ENCODE measurements at regions not wholly inside any gene's neighbourhood (a gene's known extent, or its start where the extent isn't known, plus 50 kb on each side); places are given as distances from the start of the nearest gene placed in this dataset.

- Histone ChIP-seq H3K9ac (no peak overlapping the region), H3K4me2 (no peak overlapping the region), H3K79me2 (ENCODE audit: insufficient read depth) (no peaks in the 10 kb centered on the region), H2AFZ (ENCODE audit: low read depth) (no peak overlapping the region), H3K27me3 (ENCODE audit: insufficient read depth) (peaks cover 6% of the 10 kb centered on the region; the same call in 1 of the 2 replicates), H3F3A (replicated peaks; ENCODE audit: insufficient read depth) (peaks cover 11% of the 10 kb centered on the region), H3K9me3 (no peaks in the 10 kb centered on the region), H3K4me3 (ENCODE audit: low read depth in 2 of 2, low read length in 1 of 2) (no peak overlapping the region), H3K4me1 (ENCODE audit: control insufficient read depth in 1 of 2, insufficient read depth in 2 of 2, low read depth in 1 of 2, low read length in 1 of 2) (peaks cover 9 to 56% of the 10 kb centered on the region in 2 experiments; a peak in 3 of 4 replicates), H3K9me2 (no peaks in the 10 kb centered on the region), H3K36me3 (replicated peaks in 1 of 2; ENCODE audit: control insufficient read depth in 1 of 2, insufficient read depth in 2 of 2, low read length in 1 of 2) (no peaks in the 10 kb centered on the region), H4K20me1 (ENCODE audit: insufficient read depth) (no peaks in the 10 kb centered on the region), H3K27ac (ENCODE audit: low read depth in 2 of 2, low read length in 1 of 2) (peak overlapping the region in 1 of 2 experiments; percentile 71; a peak in 2 of 4 replicates)
- WGBS (ENCODE audit: low lambda C conversion rate) = 84% methylated on average over 6 of the region's 6 CpGs
- TF ChIP-seq JUND (IDR thresholded peaks at IDR 0.05) (no peak), GATA2 (CRISPR knock-in tag; IDR thresholded peaks at IDR 0.05) (no peak), EZH2phosphoT487 (IDR thresholded peaks at IDR 0.05; ENCODE audit: borderline replicate concordance, low read depth) (no peak), MEF2A (IDR thresholded peaks at IDR 0.05; ENCODE audit: borderline replicate concordance, low read depth) (no peak), SIN3A (IDR thresholded peaks at IDR 0.05; ENCODE audit: borderline replicate concordance, low read depth, low read length) (no peak), POLR2AphosphoS5 (IDR thresholded peaks at IDR 0.05; ENCODE audit: low read depth, low read length) (no peak), ZBTB33 (IDR thresholded peaks at IDR 0.05; ENCODE audit: borderline replicate concordance, low read depth) (no peak), TEAD4 (IDR thresholded peaks at IDR 0.05; ENCODE audit: borderline replicate concordance, insufficient read depth) (no peak), NRF1 (IDR thresholded peaks at IDR 0.05; ENCODE audit: low read depth, low read length) (no peak), CHD2 (IDR thresholded peaks at IDR 0.05; ENCODE audit: low read length, partially characterized antibody) (no peak), MAX (IDR thresholded peaks at IDR 0.05; ENCODE audit: low read depth) (no peak), TCF12 (IDR thresholded peaks at IDR 0.05) (no peak), YY1 (IDR thresholded peaks at IDR 0.05; ENCODE audit: low read depth) (no peak)
- TF ChIP-seq, protein P1, sequence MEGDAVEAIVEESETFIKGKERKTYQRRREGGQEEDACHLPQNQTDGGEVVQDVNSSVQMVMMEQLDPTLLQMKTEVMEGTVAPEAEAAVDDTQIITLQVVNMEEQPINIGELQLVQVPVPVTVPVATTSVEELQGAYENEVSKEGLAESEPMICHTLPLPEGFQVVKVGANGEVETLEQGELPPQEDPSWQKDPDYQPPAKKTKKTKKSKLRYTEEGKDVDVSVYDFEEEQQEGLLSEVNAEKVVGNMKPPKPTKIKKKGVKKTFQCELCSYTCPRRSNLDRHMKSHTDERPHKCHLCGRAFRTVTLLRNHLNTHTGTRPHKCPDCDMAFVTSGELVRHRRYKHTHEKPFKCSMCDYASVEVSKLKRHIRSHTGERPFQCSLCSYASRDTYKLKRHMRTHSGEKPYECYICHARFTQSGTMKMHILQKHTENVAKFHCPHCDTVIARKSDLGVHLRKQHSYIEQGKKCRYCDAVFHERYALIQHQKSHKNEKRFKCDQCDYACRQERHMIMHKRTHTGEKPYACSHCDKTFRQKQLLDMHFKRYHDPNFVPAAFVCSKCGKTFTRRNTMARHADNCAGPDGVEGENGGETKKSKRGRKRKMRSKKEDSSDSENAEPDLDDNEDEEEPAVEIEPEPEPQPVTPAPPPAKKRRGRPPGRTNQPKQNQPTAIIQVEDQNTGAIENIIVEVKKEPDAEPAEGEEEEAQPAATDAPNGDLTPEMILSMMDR (IDR thresholded peaks at IDR 0.05) = no peak
- TF ChIP-seq, protein P2, sequence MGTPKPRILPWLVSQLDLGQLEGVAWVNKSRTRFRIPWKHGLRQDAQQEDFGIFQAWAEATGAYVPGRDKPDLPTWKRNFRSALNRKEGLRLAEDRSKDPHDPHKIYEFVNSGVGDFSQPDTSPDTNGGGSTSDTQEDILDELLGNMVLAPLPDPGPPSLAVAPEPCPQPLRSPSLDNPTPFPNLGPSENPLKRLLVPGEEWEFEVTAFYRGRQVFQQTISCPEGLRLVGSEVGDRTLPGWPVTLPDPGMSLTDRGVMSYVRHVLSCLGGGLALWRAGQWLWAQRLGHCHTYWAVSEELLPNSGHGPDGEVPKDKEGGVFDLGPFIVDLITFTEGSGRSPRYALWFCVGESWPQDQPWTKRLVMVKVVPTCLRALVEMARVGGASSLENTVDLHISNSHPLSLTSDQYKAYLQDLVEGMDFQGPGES (IDR thresholded peaks at IDR 0.05; ENCODE audit: low read depth, low read length) = no peak
- CTCF ChIA-PET = interaction anchor here (1.1 kb wide), 1 partner anchor 572 kb away, joined by 3 read pairs; no protein-coding TSS in a partner anchor
- POLR2A ChIA-PET = no interaction called here
- peak; percentile 61 for DNase-seq
Measured at GRCh38 chr10:78619115-78619851, 449.5 kb upstream of the ZMIZ1 start.
